ENCODE measurements at regions not wholly inside any gene's neighbourhood (a gene's known extent, or its start where the extent isn't known, plus 50 kb on each side); places are given as distances from the start of the nearest gene placed in this dataset.
"Not testable (repeated sequence)": the region's sequence is repeated elsewhere in the genome, so short reads cannot be mapped to it uniquely, and the experiment has no call there.

DNA sequence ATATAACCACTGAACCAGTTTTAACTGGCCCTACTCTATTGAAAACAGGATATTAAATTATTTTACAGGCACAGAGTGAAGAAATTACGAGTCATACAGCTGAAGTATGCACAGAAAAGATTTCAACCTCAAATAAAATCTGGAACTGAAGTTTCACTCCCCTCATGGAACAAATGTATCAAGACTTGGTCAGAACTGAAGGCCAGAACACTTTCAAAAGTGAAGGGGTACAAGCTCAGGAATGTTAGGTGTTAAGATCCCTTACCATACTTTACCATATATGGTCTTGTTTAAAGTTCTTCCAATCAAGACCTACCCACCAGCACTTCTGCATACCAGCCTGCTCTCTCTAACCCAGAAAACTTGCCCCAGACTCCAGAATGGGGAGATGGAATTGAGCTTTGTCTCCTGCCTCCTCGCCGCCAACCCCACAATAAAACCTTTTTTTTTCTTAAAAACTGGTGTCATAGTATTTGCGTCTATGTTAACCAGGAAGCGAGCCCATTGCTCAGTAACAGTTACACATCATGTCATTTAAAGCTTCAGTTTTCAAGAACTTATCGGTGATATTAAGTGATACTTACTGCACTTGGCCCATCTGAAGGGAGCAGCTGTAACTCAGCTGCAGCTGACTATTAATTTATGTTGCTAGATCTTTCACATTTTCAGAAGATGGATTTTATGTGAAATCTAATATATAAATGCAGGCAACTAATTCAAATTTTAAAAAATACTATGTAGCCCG is 59.9 kb downstream of the OXSM start:
- Histone ChIP-seq H3K4me2 (ENCODE audit: insufficient read depth, low read length) (no peak overlapping the region), H3K27me3 (ENCODE audit: insufficient read depth, low read length, poor library complexity) (no peaks in the 10 kb centered on the region), H3K79me2 (ENCODE audit: insufficient read depth, low read length) (no peaks in the 10 kb centered on the region), H3K4me1 (ENCODE audit: insufficient read depth, low read length) (no peaks in the 10 kb centered on the region), H3K27ac (ENCODE audit: low read length) (no peak overlapping the region), H4K20me1 (ENCODE audit: insufficient read depth, low read length) (no peaks in the 10 kb centered on the region), H2AFZ (ENCODE audit: low read depth, low read length) (no peak overlapping the region), H3K9ac (ENCODE audit: low read depth, low read length) (no peak overlapping the region), H3K9me3 (ENCODE audit: insufficient read depth, low read length, severe bottlenecking) (no peaks in the 10 kb centered on the region), H3K4me3 (ENCODE audit: low read depth in 1 of 2, low read length in 2 of 2) (no peak overlapping the region), H3K36me3 (ENCODE audit: insufficient read depth, low read length) (no peaks in the 10 kb centered on the region)
- ATAC-seq (ENCODE audit: insufficient read depth, low read depth) (no peak), DNase-seq (no peak)
- TF ChIP-seq, protein P1, sequence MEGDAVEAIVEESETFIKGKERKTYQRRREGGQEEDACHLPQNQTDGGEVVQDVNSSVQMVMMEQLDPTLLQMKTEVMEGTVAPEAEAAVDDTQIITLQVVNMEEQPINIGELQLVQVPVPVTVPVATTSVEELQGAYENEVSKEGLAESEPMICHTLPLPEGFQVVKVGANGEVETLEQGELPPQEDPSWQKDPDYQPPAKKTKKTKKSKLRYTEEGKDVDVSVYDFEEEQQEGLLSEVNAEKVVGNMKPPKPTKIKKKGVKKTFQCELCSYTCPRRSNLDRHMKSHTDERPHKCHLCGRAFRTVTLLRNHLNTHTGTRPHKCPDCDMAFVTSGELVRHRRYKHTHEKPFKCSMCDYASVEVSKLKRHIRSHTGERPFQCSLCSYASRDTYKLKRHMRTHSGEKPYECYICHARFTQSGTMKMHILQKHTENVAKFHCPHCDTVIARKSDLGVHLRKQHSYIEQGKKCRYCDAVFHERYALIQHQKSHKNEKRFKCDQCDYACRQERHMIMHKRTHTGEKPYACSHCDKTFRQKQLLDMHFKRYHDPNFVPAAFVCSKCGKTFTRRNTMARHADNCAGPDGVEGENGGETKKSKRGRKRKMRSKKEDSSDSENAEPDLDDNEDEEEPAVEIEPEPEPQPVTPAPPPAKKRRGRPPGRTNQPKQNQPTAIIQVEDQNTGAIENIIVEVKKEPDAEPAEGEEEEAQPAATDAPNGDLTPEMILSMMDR (IDR thresholded peaks at IDR 0.05; ENCODE audit: borderline replicate concordance, extremely low read depth, low read length, poor library complexity, severe bottlenecking): no peak
- no peak for TF ChIP-seq EZH2 (IDR thresholded peaks at IDR 0.05; ENCODE audit: borderline replicate concordance, low read depth, low read length, severe bottlenecking)

- H3K4me1 ChIP-seq (ENCODE audit: insufficient read depth, low read length); H3K27ac ChIP-seq (ENCODE audit: low read length); H3K9ac ChIP-seq (ENCODE audit: low read depth, low read length); H3K36me3 ChIP-seq (ENCODE audit: insufficient read depth, low read length); H3K4me2 ChIP-seq (ENCODE audit: insufficient read depth, low read length); H3K4me3 ChIP-seq (ENCODE audit: low read depth in 1 of 2, low read length in 2 of 2); H2AFZ ChIP-seq (ENCODE audit: low read depth, low read length); H3K27me3 ChIP-seq (ENCODE audit: insufficient read depth, low read length, poor library complexity); H4K20me1 ChIP-seq (ENCODE audit: insufficient read depth, low read length); ATAC-seq (ENCODE audit: insufficient read depth, low read depth); H3K9me3 ChIP-seq (ENCODE audit: insufficient read depth, low read length, severe bottlenecking); H3K79me2 ChIP-seq (ENCODE audit: insufficient read depth, low read length); DNase-seq: not testable (repeated sequence)
These were observed 61.9 kb downstream of the OXSM start for GRCh38 chr3:25851693-25852259.

GRCh38 chr3:25854214-25854613 is 64.3 kb downstream of the OXSM start:
- Histone ChIP-seq H3K9ac (ENCODE audit: low read depth, low read length) (no peak overlapping the region), H3K4me2 (ENCODE audit: insufficient read depth, low read length) (no peak overlapping the region), H3K4me3 (ENCODE audit: low read depth in 1 of 2, low read length in 2 of 2) (no peak overlapping the region), H3K27me3 (ENCODE audit: insufficient read depth, low read length, poor library complexity) (no peaks in the 10 kb centered on the region), H3K9me3 (ENCODE audit: insufficient read depth, low read length, severe bottlenecking) (no peaks in the 10 kb centered on the region), H4K20me1 (ENCODE audit: insufficient read depth, low read length) (no peaks in the 10 kb centered on the region), H2AFZ (ENCODE audit: low read depth, low read length) (no peak overlapping the region), H3K79me2 (ENCODE audit: insufficient read depth, low read length) (no peaks in the 10 kb centered on the region), H3K4me1 (ENCODE audit: insufficient read depth, low read length) (no peaks in the 10 kb centered on the region), H3K36me3 (ENCODE audit: insufficient read depth, low read length) (no peaks in the 10 kb centered on the region), H3K27ac (ENCODE audit: low read length) (no peak overlapping the region)
- ATAC-seq (ENCODE audit: insufficient read depth, low read depth) (no peak), DNase-seq (no peak)
- no peak for TF ChIP-seq EZH2 (IDR thresholded peaks at IDR 0.05; ENCODE audit: borderline replicate concordance, low read depth, low read length, severe bottlenecking)
- TF ChIP-seq, protein P1 (IDR thresholded peaks at IDR 0.05; ENCODE audit: borderline replicate concordance, extremely low read depth, low read length, poor library complexity, severe bottlenecking): no peak

- no peaks in the 10 kb centered on the region for H4K20me1 ChIP-seq (ENCODE audit: insufficient read depth, low read length)
- H3K79me2 ChIP-seq (ENCODE audit: insufficient read depth, low read length): no peaks in the 10 kb centered on the region
- no peak overlapping the region for H3K4me2 ChIP-seq (ENCODE audit: insufficient read depth, low read length)
- H3K9ac ChIP-seq (ENCODE audit: low read depth, low read length): no peak overlapping the region
- H3K4me3 ChIP-seq (ENCODE audit: low read depth in 1 of 2, low read length in 2 of 2): no peak overlapping the region
- no peak for ATAC-seq (ENCODE audit: insufficient read depth, low read depth)
- no peaks in the 10 kb centered on the region for H3K27me3 ChIP-seq (ENCODE audit: insufficient read depth, low read length, poor library complexity)
- no peaks in the 10 kb centered on the region for H3K36me3 ChIP-seq (ENCODE audit: insufficient read depth, low read length)
- no peak overlapping the region for H2AFZ ChIP-seq (ENCODE audit: low read depth, low read length)
- TF ChIP-seq, protein P1 (IDR thresholded peaks at IDR 0.05; ENCODE audit: borderline replicate concordance, extremely low read depth, low read length, poor library complexity, severe bottlenecking): no peak
- TF ChIP-seq EZH2 (IDR thresholded peaks at IDR 0.05; ENCODE audit: borderline replicate concordance, low read depth, low read length, severe bottlenecking): no peak
- no peak overlapping the region for H3K27ac ChIP-seq (ENCODE audit: low read length)
- H3K9me3 ChIP-seq (ENCODE audit: insufficient read depth, low read length, severe bottlenecking): no peaks in the 10 kb centered on the region
- DNase-seq: no peak
- no peaks in the 10 kb centered on the region for H3K4me1 ChIP-seq (ENCODE audit: insufficient read depth, low read length)
These were observed 64.7 kb downstream of the OXSM start for GRCh38 chr3:25854635-25855034.

Data from DND-41 (cell line).